ENCODE measurements at regions not wholly inside any gene's neighbourhood (a gene's known extent, or its start where the extent isn't known, plus 50 kb on each side); places are given as distances from the start of the nearest gene placed in this dataset.

GRCh38 chr10:111338805-111339204 is 262.0 kb downstream of the ADRA2A start:
- no peak overlapping the region for H3K4me3 ChIP-seq (ENCODE audit: low read depth, low read length)

DNA sequence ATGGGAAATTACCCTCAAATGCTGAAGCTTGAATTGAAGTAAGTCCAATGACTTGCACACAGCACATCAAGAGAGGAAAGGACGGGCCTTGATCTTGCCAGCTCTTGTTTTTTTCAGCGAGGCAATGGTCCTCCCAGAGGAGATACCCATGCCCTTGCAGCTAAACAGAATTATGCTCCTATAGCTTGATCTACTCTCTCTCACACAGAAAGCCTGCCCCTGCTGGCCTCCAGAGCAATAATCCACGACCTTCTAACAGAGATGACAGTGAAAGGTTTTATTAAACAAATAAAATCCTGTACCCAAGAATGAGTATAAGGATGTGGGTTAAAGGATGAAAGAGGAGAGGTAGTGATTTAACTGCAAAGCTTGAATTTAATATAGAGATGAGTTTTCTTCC is 268.0 kb downstream of the ADRA2A start:
- no peak overlapping the region for H3K4me3 ChIP-seq (ENCODE audit: low read depth, low read length)

DNA sequence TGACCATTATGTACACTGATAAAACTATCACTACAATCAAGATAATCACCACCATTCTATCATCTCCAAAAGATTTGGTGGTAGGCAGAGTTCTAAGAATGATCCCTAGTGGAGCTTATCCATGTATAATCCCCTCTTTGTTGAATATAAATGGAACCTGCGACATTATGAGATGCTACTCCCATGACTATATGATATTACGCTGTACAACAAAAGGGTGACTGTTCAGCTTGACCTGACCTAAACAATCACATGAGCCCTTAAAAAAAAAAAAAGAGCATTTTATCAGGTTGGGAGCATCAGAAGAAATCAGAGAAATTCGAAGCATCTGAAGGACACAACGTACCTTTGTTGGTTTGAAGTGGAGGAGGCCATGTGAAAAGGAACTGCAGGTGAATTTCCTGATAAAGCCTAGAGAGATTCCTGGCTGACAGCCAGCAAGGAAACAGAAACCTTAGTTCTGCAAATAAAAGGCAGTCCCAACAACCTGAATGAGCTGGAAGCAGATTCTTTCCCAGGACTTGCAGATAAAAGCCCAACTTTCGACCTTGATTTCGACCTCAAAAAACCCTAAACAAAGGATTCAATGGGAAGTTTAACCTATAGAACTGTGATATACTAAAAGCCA is 270.7 kb downstream of the ADRA2A start:
- no peak overlapping the region for H3K4me3 ChIP-seq (ENCODE audit: low read depth, low read length)

DNA sequence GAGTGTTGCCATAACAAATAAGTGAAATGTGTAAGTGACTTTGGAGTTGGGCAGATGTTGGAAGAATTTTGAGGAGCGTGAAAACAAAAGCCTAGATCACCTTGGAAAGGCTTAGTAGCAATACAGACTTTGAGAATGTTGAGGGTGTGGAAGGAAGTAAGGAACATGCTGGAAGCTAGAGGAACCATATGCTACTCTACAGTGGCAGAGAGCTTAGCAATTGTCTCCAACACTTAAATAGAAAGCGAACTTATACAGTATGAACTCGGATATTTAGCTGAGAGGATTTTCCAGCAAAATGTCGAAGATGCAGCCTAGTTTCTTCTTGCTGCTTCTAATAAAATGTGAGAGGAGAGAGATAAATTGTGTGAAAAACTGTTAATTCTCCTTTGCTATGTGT is 271.2 kb downstream of the ADRA2A start:
- no peak overlapping the region for H3K4me3 ChIP-seq (ENCODE audit: low read depth, low read length)

GRCh38 chr10:111354859-111355258 is 278.0 kb downstream of the ADRA2A start:
- H3K4me3 ChIP-seq (ENCODE audit: low read depth, low read length): no peak overlapping the region

GRCh38 chr10:111356571-111356970 is 279.7 kb downstream of the ADRA2A start:
- no peak overlapping the region for H3K4me3 ChIP-seq (ENCODE audit: low read depth, low read length)

- no peak overlapping the region for H3K4me3 ChIP-seq (ENCODE audit: low read depth, low read length)
Observed at GRCh38 chr10:111357859-111358258, 281.0 kb downstream of the ADRA2A start.

GRCh38 chr10:111360260-111360925 is 283.6 kb downstream of the ADRA2A start:
- H3K4me3 ChIP-seq (ENCODE audit: low read depth, low read length): no peak overlapping the region

DNA sequence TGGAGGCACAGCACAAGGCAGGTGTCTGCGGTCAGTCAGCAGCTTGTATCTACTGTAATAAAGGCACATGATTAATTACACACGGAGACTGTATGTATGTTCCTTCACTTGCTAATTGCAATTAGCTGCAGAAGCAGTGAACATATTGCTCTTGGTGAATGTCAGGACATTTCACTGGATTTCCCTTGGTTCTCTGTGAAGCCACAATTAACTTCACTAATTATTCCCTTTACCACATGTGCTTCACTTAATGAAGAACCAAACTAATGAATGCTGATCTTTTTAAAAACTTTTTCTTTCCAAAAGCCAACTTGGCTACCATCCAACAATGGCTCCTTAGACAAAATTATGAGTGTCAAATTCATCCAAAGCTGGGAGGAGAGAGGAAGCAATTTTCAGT is 290.7 kb downstream of the ADRA2A start:
- no peak overlapping the region for H3K4me3 ChIP-seq (ENCODE audit: low read depth, low read length)

- H3K4me3 ChIP-seq (ENCODE audit: low read depth, low read length): no peak overlapping the region
Observed at GRCh38 chr10:111370101-111370500, 293.3 kb downstream of the ADRA2A start.

DNA sequence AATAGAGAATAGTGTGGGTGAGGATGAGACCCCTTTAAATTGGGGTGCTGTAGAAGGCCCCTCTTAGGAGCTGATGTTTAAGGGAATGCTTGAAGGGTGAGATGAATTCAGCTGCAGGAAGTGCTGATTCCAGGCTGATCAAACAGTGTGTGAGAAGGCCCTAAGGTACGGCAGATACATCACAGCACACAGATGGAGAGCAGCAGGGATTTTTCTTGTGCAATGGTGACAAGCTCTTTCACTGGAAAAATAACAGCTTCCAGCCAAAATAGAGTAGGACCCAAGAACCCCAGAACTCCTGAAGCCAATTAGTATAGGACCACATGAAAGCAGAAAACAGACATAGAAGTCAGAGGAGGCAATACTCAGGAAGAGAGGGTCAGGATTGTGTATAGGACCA is 296.9 kb downstream of the ADRA2A start:
- H3K4me3 ChIP-seq (ENCODE audit: low read depth, low read length): no peak overlapping the region

DNA sequence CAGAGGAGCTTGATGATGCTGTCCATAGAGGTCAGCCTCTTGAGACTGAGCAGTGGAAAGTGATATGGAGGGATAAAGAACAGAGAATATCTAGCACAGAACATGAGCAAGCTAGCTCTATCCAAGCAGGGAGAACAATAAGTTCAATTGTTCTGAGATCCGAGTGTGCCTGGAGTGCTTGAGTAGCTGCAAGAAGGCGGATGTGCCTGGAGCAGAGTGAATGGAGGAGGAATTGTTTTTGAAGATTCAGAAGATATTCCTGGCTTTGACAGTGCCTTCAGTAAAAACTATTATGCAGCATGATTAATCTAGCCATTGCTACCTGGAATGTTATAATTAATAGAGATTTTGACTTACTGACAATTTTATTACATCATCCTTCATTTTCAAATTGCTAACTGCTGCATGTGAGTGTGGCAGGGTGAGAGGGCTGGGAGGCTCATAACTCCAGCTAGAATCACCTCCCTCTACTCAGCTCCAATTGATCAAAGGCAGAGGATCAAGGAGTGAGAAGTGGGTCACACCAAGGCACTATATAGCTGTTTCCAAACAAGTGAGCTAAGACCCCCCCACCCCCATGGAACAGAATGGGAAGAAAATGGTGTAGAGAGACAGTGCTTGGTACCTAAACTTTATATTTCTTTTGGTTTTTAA is 302.8 kb downstream of the ADRA2A start:
- H3K4me3 ChIP-seq (ENCODE audit: low read depth, low read length): no peak overlapping the region

DNA sequence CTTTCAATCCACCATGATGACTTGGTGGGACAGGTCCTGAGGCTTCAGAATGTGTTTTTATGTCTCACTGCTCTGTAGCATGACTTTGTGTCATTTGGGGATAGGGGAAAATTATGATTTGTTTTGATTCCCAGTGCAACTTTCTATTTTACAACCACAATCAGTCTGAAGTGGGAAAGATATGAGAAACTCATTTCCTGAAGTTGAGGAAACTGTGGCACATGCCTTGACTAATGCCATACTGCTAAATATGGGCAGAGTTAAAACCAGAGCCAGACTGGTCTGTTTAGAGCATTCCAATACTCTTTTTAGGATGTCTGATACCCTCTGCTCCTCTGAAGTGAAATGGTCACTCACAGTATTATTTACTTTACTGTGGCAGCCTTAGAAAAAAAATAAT is 307.7 kb downstream of the ADRA2A start:
- no peak overlapping the region for H3K4me3 ChIP-seq (ENCODE audit: low read depth, low read length)

DNA sequence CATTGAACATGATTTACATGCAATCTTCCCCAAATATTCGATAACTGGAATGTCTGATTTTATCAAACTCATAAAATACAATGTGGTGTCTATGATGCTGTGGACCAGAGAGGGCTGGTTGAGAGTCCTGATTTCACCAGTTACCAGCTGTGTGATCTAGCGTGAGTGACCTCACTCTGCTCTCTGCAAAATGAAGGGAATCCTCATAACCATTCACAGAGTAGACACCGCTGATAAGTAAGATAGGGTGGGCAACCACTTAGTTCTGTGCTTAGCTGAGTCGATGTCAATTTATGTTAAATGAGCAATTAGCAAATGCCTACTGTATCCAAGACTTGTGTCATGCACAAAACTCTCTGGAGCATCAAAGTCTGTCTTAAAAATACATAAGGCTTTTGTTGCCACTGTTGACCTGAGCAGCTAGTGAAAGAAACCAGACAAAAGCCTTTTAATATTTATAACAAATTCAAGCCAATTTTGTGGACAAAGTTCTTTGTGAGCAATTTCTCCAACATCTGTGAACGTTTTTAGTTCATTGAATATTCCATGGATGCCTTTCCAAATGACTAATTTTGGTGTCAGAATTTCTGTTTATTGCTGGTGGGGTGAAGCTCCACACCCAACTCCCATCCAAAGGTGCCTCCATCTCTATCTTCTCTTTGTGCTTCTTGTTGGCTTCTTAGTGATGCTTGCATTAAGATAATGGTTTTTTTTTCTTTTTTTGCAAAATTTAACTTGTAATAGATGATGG is 314.2 kb downstream of the ADRA2A start:
- H3K4me3 ChIP-seq (ENCODE audit: low read depth, low read length): no peak overlapping the region

DNA sequence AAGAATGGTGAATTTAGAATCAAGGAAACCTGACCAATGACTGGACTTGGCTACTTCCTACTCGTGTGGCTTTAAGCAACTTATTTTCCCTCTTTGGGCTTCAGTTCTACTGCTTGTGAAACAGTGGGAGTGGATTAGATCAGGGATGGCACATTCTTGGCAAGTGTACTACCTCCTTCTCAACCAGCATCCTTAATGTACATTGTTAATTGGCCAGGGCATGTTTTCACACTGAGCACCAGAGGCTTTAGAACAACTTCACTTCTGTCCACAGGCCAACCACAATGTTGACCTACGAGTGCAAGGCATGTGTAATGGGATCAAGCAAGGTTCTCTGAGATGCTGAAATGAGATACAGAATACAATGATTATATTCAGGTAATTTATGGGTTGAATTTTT is 315.3 kb downstream of the ADRA2A start:
- H3K4me3 ChIP-seq (ENCODE audit: low read depth, low read length): no peak overlapping the region

GRCh38 chr10:111392910-111393309 is 316.1 kb downstream of the ADRA2A start:
- no peak overlapping the region for H3K4me3 ChIP-seq (ENCODE audit: low read depth, low read length)

GRCh38 chr10:111410740-111411139 is 333.9 kb downstream of the ADRA2A start:
- H3K4me3 ChIP-seq (ENCODE audit: low read depth, low read length): no peak overlapping the region

DNA sequence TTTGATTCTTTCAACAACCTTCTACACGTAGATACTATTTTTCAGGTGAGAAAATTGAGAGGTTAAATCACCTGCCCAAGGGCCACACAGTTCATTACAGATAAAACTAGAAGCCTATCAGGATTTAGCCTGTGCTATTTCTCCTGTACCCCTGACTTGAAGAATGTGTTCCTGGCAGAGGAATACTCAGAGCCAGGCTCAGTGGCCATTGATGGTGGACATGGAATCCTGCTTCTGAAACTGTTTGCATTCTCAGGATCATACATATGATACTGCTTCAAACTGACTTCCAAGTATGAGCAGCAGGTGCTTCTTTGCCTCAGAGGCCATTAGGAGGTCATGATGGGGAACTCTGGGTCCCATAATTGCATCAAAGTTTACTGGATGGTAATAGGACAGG is 348.6 kb downstream of the ADRA2A start:
- no peak overlapping the region for H3K4me3 ChIP-seq (ENCODE audit: low read depth, low read length)

- no peak overlapping the region for H3K4me3 ChIP-seq (ENCODE audit: low read depth, low read length)
Observed at GRCh38 chr10:111429288-111430028, 352.6 kb downstream of the ADRA2A start.

GRCh38 chr10:111430070-111430469 is 353.2 kb downstream of the ADRA2A start:
- no peak overlapping the region for H3K4me3 ChIP-seq (ENCODE audit: low read depth, low read length)

GRCh38 chr10:111432588-111432987 is 355.8 kb downstream of the ADRA2A start:
- no peak overlapping the region for H3K4me3 ChIP-seq (ENCODE audit: low read depth, low read length)
